Neural cell (in vitro differentiated cells): ENCODE measurements at regions not wholly inside any gene's neighbourhood (a gene's known extent, or its start where the extent isn't known, plus 50 kb on each side); places are given as distances from the start of the nearest gene placed in this dataset.

Experiments
- CTCF ChIP-seq: fragments of 450-650 bp; IDR thresholded peaks from 2 replicates; pipeline ENCODE4 v1.5.1; 2014; ENCODE audit warnings: antibody characterized with exemption, mild to moderate bottlenecking, moderate library complexity; ENCODE audit not compliant: poor library complexity, severe bottlenecking
- REST ChIP-seq: IDR thresholded peaks from 2 replicates; pipeline ENCODE4 v1.6.1; 2012; ENCODE audit warnings: borderline replicate concordance

GRCh38 chr1:34511802-34512201 lies 243.0 kb upstream of the GJB5 start:
- no peak for TF ChIP-seq CTCF
- no peak for TF ChIP-seq REST
